ENCODE measurements at regions not wholly inside any gene's neighbourhood (a gene's known extent, or its start where the extent isn't known, plus 50 kb on each side); places are given as distances from the start of the nearest gene placed in this dataset.
"Not testable (repeated sequence)": the region's sequence is repeated elsewhere in the genome, so short reads cannot be mapped to it uniquely, and the experiment has no call there.

DNA sequence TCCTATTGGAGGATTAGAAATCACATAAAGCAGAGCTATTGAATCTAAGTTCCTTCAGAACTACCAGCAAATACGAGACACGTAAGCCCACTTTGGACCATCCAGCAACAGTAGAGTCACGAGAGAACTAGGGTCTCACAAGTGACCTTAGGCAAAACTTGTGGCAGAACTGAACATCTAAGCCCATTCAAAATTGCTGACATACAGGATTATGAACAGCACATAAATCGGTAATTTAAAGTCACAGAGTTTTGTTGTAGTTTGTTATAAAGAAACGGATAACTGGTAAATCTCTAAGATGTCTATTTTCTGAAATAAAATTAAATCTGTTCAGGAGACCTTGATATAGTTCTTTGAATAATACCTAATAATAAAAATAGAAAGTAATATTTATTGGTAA, 1366.0 kb downstream of the NCAM2 start:
- no peak for DNase-seq
- no peak overlapping the region for H3K4me3 ChIP-seq
- intact Hi-C loops (cut with DNase I) = no loop called here
- H3K27ac ChIP-seq = no peak overlapping the region
- TF ChIP-seq, protein P1, sequence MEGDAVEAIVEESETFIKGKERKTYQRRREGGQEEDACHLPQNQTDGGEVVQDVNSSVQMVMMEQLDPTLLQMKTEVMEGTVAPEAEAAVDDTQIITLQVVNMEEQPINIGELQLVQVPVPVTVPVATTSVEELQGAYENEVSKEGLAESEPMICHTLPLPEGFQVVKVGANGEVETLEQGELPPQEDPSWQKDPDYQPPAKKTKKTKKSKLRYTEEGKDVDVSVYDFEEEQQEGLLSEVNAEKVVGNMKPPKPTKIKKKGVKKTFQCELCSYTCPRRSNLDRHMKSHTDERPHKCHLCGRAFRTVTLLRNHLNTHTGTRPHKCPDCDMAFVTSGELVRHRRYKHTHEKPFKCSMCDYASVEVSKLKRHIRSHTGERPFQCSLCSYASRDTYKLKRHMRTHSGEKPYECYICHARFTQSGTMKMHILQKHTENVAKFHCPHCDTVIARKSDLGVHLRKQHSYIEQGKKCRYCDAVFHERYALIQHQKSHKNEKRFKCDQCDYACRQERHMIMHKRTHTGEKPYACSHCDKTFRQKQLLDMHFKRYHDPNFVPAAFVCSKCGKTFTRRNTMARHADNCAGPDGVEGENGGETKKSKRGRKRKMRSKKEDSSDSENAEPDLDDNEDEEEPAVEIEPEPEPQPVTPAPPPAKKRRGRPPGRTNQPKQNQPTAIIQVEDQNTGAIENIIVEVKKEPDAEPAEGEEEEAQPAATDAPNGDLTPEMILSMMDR (IDR thresholded peaks at IDR 0.05) = no peak
- no peak for TF ChIP-seq POLR2A (IDR thresholded peaks at IDR 0.05)
- WGBS (ENCODE audit: insufficient coverage, low coverage, low lambda C conversion rate, missing lambda C conversion rate) = 92% methylated on average over 5 of the region's 5 CpGs
- no peaks in the 10 kb centered on the region for H3K27me3 ChIP-seq
- H3K36me3 ChIP-seq = no peaks in the 10 kb centered on the region
- no peak for ATAC-seq
- no peaks in the 10 kb centered on the region for H3K9me3 ChIP-seq
- H3K4me1 ChIP-seq = no peaks in the 10 kb centered on the region

GRCh38 chr21:22374218-22374969, 1376.2 kb downstream of the NCAM2 start:
- DNase-seq (no peak), ATAC-seq (peak; percentile 61 to 89 (median 73))
- H3K27me3 ChIP-seq = no peaks in the 10 kb centered on the region
- H3K9me3 ChIP-seq = no peaks in the 10 kb centered on the region
- H3K4me3 ChIP-seq = no peak overlapping the region
- H3K4me1 ChIP-seq = no peaks in the 10 kb centered on the region
- intact Hi-C loops (cut with DNase I) = no loop called here
- no peak for TF ChIP-seq POLR2A (IDR thresholded peaks at IDR 0.05)
- TF ChIP-seq, protein P1 (IDR thresholded peaks at IDR 0.05) = no peak
- H3K27ac ChIP-seq = no peak overlapping the region
- no peaks in the 10 kb centered on the region for H3K36me3 ChIP-seq
- 10% methylated on average over 7 of the region's 7 CpGs for WGBS (ENCODE audit: insufficient coverage, low coverage, low lambda C conversion rate, missing lambda C conversion rate)

GRCh38 chr21:22377795-22378194, 1379.6 kb downstream of the NCAM2 start:
- H3K36me3 ChIP-seq; ATAC-seq; H3K9me3 ChIP-seq; DNase-seq; H3K27ac ChIP-seq; H3K4me1 ChIP-seq; H3K4me3 ChIP-seq; intact Hi-C loops (cut with DNase I); H3K27me3 ChIP-seq: not testable (repeated sequence)
- WGBS (ENCODE audit: insufficient coverage, low coverage, low lambda C conversion rate, missing lambda C conversion rate) = 100% methylated on average over 3 of the region's 3 CpGs

DNA sequence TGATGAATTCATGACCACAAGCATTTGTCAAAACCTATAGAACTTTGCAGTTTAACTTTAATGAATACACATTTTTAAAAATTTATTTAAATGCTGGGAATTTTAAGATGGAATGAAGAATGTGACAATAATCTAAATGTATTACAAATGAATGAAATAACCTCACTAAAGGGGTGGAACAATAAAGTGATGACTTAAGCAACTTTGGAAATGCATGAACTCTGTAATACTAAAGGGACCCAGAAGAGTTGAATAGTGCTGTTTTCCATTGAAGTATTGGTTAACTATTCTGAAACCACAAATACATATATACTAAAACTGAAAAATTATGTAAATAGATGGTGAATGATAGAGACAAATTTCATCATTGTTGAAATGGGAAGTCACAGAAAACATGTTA, 1395.1 kb downstream of the NCAM2 start:
- H3K4me3 ChIP-seq = no peak overlapping the region
- no peak for TF ChIP-seq POLR2A (IDR thresholded peaks at IDR 0.05)
- TF ChIP-seq, protein P1 (IDR thresholded peaks at IDR 0.05) = no peak
- H3K27me3 ChIP-seq = no peaks in the 10 kb centered on the region
- no peaks in the 10 kb centered on the region for H3K9me3 ChIP-seq
- H3K27ac ChIP-seq = no peak overlapping the region
- H3K36me3 ChIP-seq = no peaks in the 10 kb centered on the region
- ATAC-seq = no peak
- H3K4me1 ChIP-seq = no peaks in the 10 kb centered on the region
- intact Hi-C loops (cut with DNase I) = no loop called here
- no peak for DNase-seq

DNA sequence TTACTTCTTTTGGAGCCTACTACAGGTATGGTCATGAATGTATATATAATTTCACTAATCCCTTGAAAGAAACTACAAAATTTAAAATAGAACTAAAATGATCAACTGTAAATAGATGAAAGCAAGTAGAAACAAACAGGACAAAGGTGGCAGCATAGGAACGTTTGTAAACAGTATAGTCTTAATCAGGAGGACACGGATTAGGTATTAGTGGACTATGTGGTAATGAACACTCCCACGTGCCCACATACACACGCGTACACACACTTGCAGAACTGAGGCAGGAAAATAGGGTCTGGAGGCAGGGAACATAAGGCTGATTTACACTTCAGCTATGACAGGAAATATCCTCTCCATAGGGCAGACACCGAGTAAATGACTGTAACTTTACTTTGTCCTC, 1397.8 kb downstream of the NCAM2 start:
- 45% methylated on average over 5 of the region's 6 CpGs for WGBS (ENCODE audit: insufficient coverage, low coverage, low lambda C conversion rate, missing lambda C conversion rate)
- no peak for TF ChIP-seq POLR2A (IDR thresholded peaks at IDR 0.05)
- TF ChIP-seq, protein P1 (IDR thresholded peaks at IDR 0.05) = no peak
- peak; percentile 27 to 80 (median 65) for ATAC-seq
- intact Hi-C loops (cut with DNase I) = no loop called here
- no peak for DNase-seq
- H3K4me3 ChIP-seq = no peak overlapping the region
- no peak overlapping the region for H3K27ac ChIP-seq
- H3K4me1 ChIP-seq = no peaks in the 10 kb centered on the region
- H3K36me3 ChIP-seq = no peaks in the 10 kb centered on the region
- no peaks in the 10 kb centered on the region for H3K9me3 ChIP-seq
- H3K27me3 ChIP-seq = no peaks in the 10 kb centered on the region

Data from right lobe of liver (tissue), 6 donors.